ENCODE measurements at regions not wholly inside any gene's neighbourhood (a gene's known extent, or its start where the extent isn't known, plus 50 kb on each side); places are given as distances from the start of the nearest gene placed in this dataset.
"Not testable (repeated sequence)": the region's sequence is repeated elsewhere in the genome, so short reads cannot be mapped to it uniquely, and the experiment has no call there.

GRCh38 chr14:71240171-71240570, 332.9 kb downstream of the PCNX1 start:
- no peak for DNase-seq (ENCODE audit: low read depth, low spot score)

DNA sequence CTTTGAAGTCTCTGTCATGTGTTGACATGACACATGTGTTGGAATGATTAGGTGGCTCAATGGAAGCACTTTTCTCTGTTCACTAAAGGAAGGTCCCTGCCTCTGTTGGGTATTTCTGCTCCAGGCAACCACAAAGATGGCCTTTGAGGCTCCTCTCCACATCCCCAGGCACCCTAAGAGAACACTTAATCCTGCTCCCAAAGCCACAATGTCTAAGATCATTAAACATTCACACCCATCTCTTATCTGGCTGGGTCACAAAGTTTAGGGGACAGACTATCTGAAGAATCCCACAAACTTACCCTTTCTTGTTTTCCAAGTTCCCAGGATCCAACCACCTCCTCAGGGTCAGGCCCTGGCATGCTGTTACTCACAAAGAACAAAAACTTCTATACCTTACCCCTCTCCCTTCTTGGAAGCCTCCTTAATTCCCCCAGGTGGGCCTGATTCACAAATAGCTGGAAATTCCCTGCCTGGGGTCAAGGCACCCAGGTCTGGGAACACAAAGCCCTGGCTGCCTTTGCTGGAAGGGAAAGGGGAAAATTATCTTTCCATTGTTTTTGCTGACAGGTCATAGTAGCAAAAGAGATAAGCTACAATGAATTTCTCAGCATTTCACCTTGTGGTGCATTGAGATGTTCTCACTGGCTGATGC, 333.7 kb downstream of the PCNX1 start:
- DNase-seq (ENCODE audit: low read depth, low spot score), result no peak

- DNase-seq (ENCODE audit: low read depth, low spot score), result no peak
Observed at GRCh38 chr14:71242237-71242748, 335.0 kb downstream of the PCNX1 start.

DNA sequence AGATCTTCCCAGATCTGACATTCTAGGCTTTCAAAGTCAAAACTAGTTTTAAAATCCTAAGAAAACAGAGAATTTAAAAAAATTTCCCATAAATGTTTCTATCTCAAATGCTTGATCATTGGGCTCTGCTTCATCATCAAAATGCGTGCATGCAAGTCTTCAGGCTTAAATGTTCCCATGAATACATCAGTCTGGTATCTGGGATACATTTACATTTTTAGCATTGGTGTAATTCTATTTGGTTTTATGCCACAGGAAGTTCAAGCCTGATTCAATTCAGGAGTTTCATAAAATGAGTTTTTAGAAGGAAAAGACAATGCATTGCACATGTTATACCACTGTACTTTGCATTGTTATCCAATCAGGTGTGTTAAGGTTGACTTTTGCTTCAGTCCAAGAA, 336.4 kb downstream of the PCNX1 start:
- no peak for DNase-seq (ENCODE audit: low read depth, low spot score)

DNA sequence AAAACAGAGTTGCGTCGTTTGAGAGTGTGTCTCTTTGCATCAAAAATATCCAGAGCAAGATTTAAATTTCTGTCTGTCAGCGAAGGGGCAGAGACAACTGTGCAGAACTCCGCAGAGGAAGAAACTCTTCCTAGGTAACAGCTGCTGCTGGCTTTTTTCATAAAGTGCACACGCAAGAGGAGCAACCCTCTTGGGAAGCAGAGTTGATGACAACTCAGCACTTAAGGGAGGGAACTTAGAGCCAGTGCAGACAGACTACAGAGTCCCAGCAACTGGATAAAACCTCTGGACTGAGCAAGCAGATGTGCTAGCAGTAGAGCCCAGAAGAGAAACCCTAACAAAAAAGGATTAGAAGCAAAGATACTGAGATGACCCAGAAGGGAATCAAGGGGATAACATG, 337.1 kb downstream of the PCNX1 start:
- no peak for DNase-seq (ENCODE audit: low read depth, low spot score)

- no peak for DNase-seq (ENCODE audit: low read depth, low spot score)
Observed at GRCh38 chr14:71245659-71246361, 338.6 kb downstream of the PCNX1 start.

- DNase-seq (ENCODE audit: low read depth, low spot score), result no peak
Observed at GRCh38 chr14:71246539-71246938, 339.3 kb downstream of the PCNX1 start.

DNA sequence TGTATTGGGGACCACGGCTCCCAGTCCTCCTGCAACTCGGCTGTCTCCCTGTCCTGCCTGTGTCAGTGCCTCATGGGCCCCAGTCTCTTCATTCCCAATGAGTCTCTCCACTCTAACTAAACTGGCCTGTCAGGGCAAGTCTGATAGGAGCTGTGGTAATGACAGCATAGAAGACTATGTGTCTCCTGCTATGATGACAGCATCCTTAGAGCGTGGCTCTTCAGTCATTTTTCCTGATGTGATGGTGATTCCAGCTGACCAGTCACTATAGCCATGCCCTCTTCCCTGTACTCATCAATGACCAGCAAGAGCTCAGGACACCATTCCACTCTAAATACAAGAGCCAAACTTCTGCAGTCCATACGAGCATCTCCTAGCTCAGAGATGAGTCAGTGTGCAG, 339.8 kb downstream of the PCNX1 start:
- no peak for DNase-seq (ENCODE audit: low read depth, low spot score)

- no peak for DNase-seq (ENCODE audit: low read depth, low spot score)
Observed at GRCh38 chr14:71248194-71248593, 340.9 kb downstream of the PCNX1 start.

GRCh38 chr14:71250347-71250746, 343.1 kb downstream of the PCNX1 start:
- DNase-seq (ENCODE audit: low read depth, low spot score), result no peak

DNA sequence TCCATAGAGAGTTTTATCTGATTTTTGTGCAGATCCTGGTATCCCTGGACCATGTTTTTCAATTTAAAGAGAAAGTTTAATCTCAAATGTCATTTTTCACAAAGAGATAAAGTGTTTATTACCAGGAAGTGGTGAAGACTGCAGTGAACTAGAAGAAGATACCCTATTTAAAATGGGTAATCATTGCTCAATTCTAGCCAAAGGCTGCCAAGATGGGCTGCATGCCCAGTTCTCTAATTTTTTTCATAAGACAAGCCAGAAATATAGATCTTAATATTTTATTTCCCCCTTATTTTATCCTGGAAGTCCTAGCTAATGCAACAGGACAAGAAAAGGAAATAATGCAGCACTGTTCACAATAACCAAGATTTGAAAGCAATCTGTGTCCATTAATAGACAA, 343.5 kb downstream of the PCNX1 start:
- no peak for DNase-seq (ENCODE audit: low read depth, low spot score)

GRCh38 chr14:71254091-71254719, 346.9 kb downstream of the PCNX1 start:
- not testable (repeated sequence) for DNase-seq (ENCODE audit: low read depth, low spot score)

DNA sequence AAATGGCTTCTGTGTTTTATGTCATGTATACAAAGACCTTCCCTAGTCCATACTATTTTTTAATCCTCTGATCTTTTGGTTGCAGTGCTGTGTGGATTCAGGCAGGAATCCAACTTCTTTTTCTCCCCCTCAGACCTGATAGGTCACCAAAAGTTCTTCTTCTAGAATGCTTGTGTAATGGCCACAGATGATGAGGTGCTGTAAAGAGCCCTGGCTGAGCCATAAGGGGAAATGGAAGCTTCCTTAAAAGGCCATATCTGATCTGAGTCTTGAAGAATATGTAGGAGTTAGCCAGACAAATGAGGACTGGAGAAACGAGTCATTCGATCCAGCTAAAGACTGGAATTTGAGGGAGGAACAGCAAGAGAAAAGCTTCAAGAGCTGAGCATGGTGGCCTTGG, 353.9 kb downstream of the PCNX1 start:
- no peak for DNase-seq (ENCODE audit: low read depth, low spot score)

DNA sequence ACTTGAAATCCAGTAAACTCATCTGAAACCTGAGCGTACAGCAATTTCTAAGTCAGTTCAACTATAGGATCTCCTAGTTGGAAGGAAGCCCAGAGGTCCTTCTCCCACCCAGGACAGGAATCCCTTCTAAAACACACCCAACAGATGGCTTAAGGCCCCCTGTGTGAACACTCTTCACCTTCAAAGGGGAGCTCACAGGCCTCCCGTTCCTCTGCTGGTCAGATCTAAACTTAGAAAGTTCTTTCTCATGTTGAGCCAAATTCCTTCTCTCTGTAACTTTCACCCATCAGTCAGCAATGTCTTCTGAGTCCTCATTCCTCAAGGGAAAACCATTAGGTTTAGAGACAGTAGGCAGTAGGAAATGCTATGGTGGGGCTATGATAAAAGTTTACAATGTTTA, 355.2 kb downstream of the PCNX1 start:
- no peak for DNase-seq (ENCODE audit: low read depth, low spot score)

GRCh38 chr14:71264260-71264659, 357.0 kb downstream of the PCNX1 start:
- DNase-seq (ENCODE audit: low read depth, low spot score), result no peak

- no peak for DNase-seq (ENCODE audit: low read depth, low spot score)
Observed at GRCh38 chr14:71267007-71267513, 359.8 kb downstream of the PCNX1 start.

GRCh38 chr14:71267691-71268090, 360.4 kb downstream of the PCNX1 start:
- DNase-seq (ENCODE audit: low read depth, low spot score), result no peak

DNA sequence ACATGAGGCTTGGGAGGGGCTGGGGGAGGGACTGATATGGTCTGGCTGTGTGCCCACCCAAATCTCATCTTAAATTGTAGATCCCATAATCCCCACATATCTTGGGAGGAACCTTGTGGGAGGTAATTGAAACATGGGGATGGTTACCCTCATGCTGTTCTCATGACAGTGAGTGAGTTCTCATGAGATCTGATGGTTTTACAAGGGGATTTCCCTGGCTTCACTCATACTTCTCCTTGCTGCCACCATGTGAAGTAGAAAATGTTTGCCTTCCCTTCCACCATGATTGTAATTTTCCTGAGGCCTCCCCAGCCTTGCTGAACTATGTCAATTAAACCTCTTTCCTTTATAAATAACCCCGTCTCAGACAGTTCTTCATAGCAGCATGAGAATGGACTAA, 362.9 kb downstream of the PCNX1 start:
- DNase-seq (ENCODE audit: low read depth, low spot score), result no peak

GRCh38 chr14:71271166-71271945, 364.1 kb downstream of the PCNX1 start:
- DNase-seq (ENCODE audit: low read depth, low spot score), result no peak

- DNase-seq (ENCODE audit: low read depth, low spot score), result no peak
Observed at GRCh38 chr14:71273366-71273765, 366.1 kb downstream of the PCNX1 start.

DNA sequence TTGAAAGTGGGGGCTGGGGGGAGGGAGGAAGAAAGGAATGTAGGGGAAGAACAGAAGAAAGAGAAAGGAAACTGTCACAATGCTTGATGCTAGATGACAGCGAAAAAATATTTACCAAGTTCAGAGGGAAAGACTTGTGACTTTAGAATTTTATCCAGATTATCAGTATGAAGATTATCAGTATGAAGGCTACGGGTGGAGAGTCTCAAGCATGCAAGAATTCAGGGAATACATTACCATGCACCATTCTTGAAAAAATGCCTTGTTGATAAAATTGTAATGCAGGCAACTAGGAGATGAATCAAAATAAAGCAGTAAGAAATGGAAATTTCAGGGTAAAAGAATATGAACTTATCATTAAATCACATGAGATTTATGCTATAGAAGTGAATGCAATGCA, 376.8 kb downstream of the PCNX1 start:
- no peak for DNase-seq (ENCODE audit: low read depth, low spot score)

DNA sequence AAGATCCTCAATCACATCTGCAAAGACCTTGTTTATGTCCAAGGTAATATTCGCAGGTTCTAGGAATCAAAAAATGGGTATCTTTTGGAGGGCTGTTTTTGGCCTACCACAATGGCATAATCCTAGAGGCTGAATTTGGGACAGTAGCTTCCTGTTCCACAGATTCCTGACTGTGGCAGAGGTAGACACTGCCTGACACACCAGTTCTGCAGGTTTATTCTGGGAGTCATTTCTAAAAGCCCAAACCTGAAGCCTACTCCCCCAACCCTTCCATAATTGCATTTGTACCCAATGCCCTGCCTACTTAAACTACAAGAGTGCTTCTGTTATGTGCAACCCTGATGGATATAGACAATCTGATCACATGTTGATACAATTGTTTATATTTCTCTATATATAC, 378.9 kb downstream of the PCNX1 start:
- no peak for DNase-seq (ENCODE audit: low read depth, low spot score)

Measured in activated naive CD8-positive, alpha-beta T cell treated with anti-CD3 and anti-CD28 coated beads, Interleukin-2, amount 50 U/mL, for 16 hours (primary cell).